Thyroid gland (tissue), 4 donors: ENCODE measurements at regions not wholly inside any gene's neighbourhood (a gene's known extent, or its start where the extent isn't known, plus 50 kb on each side); places are given as distances from the start of the nearest gene placed in this dataset.

Experiments
- POLR2A ChIP-seq, 2 donors: fragments of 450-650 bp; IDR thresholded peaks; one replicate each; pipeline ENCODE4 v1.6.1; 2017; ENCODE audit warnings: antibody characterized with exemption in 2 of 2, mild to moderate bottlenecking in 2 of 2, moderate library complexity in 1 of 2
- TF ChIP-seq, protein P1 (sequence below), 6 experiments: fragments of 200-600 bp in 3 of 6; fragments of 450-650 bp in 3 of 6; sonication (generic) in 3 of 6; IDR thresholded peaks; one replicate each; pipeline ENCODE4 v1.5.1; 2016 to 2019; ENCODE audit warnings: antibody characterized with exemption in 6 of 6, mild to moderate bottlenecking in 2 of 6, inconsistent platforms in 1 of 6, moderate library complexity in 1 of 6

GRCh38 chr12:39003541-39004155 is 98.3 kb upstream of the CPNE8 start:
- no peak for TF ChIP-seq POLR2A (IDR thresholded peaks at IDR 0.05)
- TF ChIP-seq, protein P1, sequence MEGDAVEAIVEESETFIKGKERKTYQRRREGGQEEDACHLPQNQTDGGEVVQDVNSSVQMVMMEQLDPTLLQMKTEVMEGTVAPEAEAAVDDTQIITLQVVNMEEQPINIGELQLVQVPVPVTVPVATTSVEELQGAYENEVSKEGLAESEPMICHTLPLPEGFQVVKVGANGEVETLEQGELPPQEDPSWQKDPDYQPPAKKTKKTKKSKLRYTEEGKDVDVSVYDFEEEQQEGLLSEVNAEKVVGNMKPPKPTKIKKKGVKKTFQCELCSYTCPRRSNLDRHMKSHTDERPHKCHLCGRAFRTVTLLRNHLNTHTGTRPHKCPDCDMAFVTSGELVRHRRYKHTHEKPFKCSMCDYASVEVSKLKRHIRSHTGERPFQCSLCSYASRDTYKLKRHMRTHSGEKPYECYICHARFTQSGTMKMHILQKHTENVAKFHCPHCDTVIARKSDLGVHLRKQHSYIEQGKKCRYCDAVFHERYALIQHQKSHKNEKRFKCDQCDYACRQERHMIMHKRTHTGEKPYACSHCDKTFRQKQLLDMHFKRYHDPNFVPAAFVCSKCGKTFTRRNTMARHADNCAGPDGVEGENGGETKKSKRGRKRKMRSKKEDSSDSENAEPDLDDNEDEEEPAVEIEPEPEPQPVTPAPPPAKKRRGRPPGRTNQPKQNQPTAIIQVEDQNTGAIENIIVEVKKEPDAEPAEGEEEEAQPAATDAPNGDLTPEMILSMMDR (IDR thresholded peaks at IDR 0.05) = no peak
